NT2/D1 (cell line): ENCODE measurements at regions not wholly inside any gene's neighbourhood (a gene's known extent, or its start where the extent isn't known, plus 50 kb on each side); places are given as distances from the start of the nearest gene placed in this dataset.

Experiments used
- SUZ12 ChIP-seq: IDR thresholded peaks from 2 replicates; pipeline ENCODE4 v1.6.1; 2011; ENCODE audit not compliant: insufficient read length, insufficient read depth; ENCODE audit errors: extremely low read depth
- ZNF274 ChIP-seq: IDR thresholded peaks from 2 replicates; pipeline ENCODE4 v1.6.1; 2011; ENCODE audit warnings: mild to moderate bottlenecking, low read depth, low read length

- TF ChIP-seq ZNF274 (no peak), SUZ12 (no peak)
These were observed 300.0 kb upstream of the NRG3 start for GRCh38 chr10:81575036-81575435.
